ENCODE measurements at regions not wholly inside any gene's neighbourhood (a gene's known extent, or its start where the extent isn't known, plus 50 kb on each side); places are given as distances from the start of the nearest gene placed in this dataset.

- no peak for TF ChIP-seq CTCF (IDR thresholded peaks at IDR 0.05)
- no peak for TF ChIP-seq POLR2A (IDR thresholded peaks at IDR 0.05)
- no peak overlapping the region for H3K4me3 ChIP-seq (ENCODE audit: low read depth, poor library complexity, severe bottlenecking)
- no peak for DNase-seq (ENCODE audit: low spot score in 2 of 2)
- intact Hi-C loops (cut with DNase I; ENCODE audit: low total_unique reads) = no loop called here
- 74 to 90% methylated on average over 2 of the region's 2 CpGs for WGBS, 2 donors
Observed at GRCh38 chr10:123325663-123326190, 171.5 kb downstream of the BUB3 start.

GRCh38 chr10:123326674-123327073 lies 172.5 kb downstream of the BUB3 start:
- WGBS, 2 donors = 92 to 93% methylated on average over 1 of the region's 1 CpG
- DNase-seq (ENCODE audit: low spot score in 2 of 2) = no peak
- no peak for TF ChIP-seq CTCF (IDR thresholded peaks at IDR 0.05)
- no peak for TF ChIP-seq POLR2A (IDR thresholded peaks at IDR 0.05)
- intact Hi-C loops (cut with DNase I; ENCODE audit: low total_unique reads) = no loop called here
- H3K4me3 ChIP-seq (ENCODE audit: low read depth, poor library complexity, severe bottlenecking) = no peak overlapping the region

GRCh38 chr10:123327450-123327849 lies 173.2 kb downstream of the BUB3 start:
- intact Hi-C loops (cut with DNase I; ENCODE audit: low total_unique reads) = no loop called here
- no peak for DNase-seq (ENCODE audit: low spot score in 2 of 2)
- no peak overlapping the region for H3K4me3 ChIP-seq (ENCODE audit: low read depth, poor library complexity, severe bottlenecking)
- TF ChIP-seq POLR2A (IDR thresholded peaks at IDR 0.05) = no peak
- no peak for TF ChIP-seq CTCF (IDR thresholded peaks at IDR 0.05)
- WGBS, 2 donors = 96% methylated on average over 1 of the region's 1 CpG

GRCh38 chr10:123327896-123328295 lies 173.7 kb downstream of the BUB3 start:
- intact Hi-C loops (cut with DNase I; ENCODE audit: low total_unique reads) = no loop called here
- TF ChIP-seq CTCF (IDR thresholded peaks at IDR 0.05) (no peak), POLR2A (IDR thresholded peaks at IDR 0.05) (no peak)
- H3K4me3 ChIP-seq (ENCODE audit: low read depth, poor library complexity, severe bottlenecking) = no peak overlapping the region
- 64 to 67% methylated on average over 2 of the region's 2 CpGs for WGBS, 2 donors
- no peak for DNase-seq (ENCODE audit: low spot score in 2 of 2)

- WGBS, 2 donors = 60 to 74% methylated on average over 4 of the region's 4 CpGs
- DNase-seq (ENCODE audit: low spot score in 2 of 2) = no peak
- TF ChIP-seq CTCF (IDR thresholded peaks at IDR 0.05) = no peak
- TF ChIP-seq POLR2A (IDR thresholded peaks at IDR 0.05) = no peak
Observed at GRCh38 chr10:123331438-123331837, 177.2 kb downstream of the BUB3 start.

GRCh38 chr10:123346581-123346980 lies 192.4 kb downstream of the BUB3 start:
- no peak overlapping the region for H3K4me3 ChIP-seq (ENCODE audit: low read depth, poor library complexity, severe bottlenecking)
- 79 to 82% methylated on average over 1 of the region's 1 CpG for WGBS, 2 donors
- TF ChIP-seq POLR2A (IDR thresholded peaks at IDR 0.05) = no peak
- no peak for TF ChIP-seq CTCF (IDR thresholded peaks at IDR 0.05)
- DNase-seq (ENCODE audit: low spot score in 2 of 2) = no peak
- intact Hi-C loops (cut with DNase I; ENCODE audit: low total_unique reads) = no loop called here

More at GRCh38 chr10:123331438-123331837, 177.2 kb downstream of the BUB3 start:
- intact Hi-C loops (cut with DNase I; ENCODE audit: low total_unique reads) = no loop called here
- no peak overlapping the region for H3K4me3 ChIP-seq (ENCODE audit: low read depth, poor library complexity, severe bottlenecking)

Measured in lower leg skin (tissue), 4 donors.